ENCODE measurements at regions not wholly inside any gene's neighbourhood (a gene's known extent, or its start where the extent isn't known, plus 50 kb on each side); places are given as distances from the start of the nearest gene placed in this dataset.

DNA sequence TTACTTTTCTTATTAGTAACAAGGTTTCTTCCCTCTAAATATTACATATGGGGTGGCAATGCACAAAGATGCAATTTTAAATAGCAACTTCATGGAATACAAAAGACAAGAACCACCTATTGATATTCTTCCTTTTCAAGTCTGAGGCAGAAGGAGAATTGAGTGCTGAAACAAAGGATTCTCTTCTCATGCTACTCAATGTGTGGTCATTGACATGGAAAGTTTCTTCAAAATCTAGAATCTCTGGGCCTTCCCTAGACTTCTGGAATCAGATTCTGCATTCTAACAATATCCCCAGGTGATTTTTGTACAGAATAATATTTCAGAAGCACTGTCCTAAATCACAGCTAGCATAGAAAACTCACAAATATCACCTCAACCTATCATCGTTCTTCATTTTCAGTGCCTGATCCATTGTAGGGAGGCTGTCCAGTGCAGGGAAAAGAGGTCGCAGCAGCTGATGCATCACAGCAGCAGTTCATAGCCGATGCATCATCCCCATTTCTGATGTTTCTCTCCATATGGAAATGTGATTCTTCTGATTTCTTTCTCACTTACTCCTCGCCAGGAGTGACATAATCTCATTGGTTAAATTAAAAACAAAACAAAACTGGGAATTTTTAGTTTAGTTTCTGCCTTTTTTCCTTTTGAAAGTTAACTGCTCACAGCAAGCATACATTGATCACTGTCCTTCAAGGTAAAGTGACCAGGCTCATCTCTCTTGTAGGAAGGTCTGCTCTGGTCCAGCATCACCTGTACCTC lies 139.5 kb upstream of the FAM83B start (continued):
- TF ChIP-seq, protein P1, sequence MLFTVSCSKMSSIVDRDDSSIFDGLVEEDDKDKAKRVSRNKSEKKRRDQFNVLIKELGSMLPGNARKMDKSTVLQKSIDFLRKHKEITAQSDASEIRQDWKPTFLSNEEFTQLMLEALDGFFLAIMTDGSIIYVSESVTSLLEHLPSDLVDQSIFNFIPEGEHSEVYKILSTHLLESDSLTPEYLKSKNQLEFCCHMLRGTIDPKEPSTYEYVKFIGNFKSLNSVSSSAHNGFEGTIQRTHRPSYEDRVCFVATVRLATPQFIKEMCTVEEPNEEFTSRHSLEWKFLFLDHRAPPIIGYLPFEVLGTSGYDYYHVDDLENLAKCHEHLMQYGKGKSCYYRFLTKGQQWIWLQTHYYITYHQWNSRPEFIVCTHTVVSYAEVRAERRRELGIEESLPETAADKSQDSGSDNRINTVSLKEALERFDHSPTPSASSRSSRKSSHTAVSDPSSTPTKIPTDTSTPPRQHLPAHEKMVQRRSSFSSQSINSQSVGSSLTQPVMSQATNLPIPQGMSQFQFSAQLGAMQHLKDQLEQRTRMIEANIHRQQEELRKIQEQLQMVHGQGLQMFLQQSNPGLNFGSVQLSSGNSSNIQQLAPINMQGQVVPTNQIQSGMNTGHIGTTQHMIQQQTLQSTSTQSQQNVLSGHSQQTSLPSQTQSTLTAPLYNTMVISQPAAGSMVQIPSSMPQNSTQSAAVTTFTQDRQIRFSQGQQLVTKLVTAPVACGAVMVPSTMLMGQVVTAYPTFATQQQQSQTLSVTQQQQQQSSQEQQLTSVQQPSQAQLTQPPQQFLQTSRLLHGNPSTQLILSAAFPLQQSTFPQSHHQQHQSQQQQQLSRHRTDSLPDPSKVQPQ (CRISPR knock-in tag; IDR thresholded peaks at IDR 0.05; ENCODE audit: borderline replicate concordance): no peak
- TF ChIP-seq, protein P2, sequence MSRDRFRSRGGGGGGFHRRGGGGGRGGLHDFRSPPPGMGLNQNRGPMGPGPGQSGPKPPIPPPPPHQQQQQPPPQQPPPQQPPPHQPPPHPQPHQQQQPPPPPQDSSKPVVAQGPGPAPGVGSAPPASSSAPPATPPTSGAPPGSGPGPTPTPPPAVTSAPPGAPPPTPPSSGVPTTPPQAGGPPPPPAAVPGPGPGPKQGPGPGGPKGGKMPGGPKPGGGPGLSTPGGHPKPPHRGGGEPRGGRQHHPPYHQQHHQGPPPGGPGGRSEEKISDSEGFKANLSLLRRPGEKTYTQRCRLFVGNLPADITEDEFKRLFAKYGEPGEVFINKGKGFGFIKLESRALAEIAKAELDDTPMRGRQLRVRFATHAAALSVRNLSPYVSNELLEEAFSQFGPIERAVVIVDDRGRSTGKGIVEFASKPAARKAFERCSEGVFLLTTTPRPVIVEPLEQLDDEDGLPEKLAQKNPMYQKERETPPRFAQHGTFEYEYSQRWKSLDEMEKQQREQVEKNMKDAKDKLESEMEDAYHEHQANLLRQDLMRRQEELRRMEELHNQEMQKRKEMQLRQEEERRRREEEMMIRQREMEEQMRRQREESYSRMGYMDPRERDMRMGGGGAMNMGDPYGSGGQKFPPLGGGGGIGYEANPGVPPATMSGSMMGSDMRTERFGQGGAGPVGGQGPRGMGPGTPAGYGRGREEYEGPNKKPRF (IDR thresholded peaks at IDR 0.05; ENCODE audit: low read depth, low read length): no peak
- TF ChIP-seq ADNP (tag; IDR thresholded peaks at IDR 0.05): no peak
- no peak for TF ChIP-seq FOXK2 (conservative IDR thresholded peaks at IDR 0.05 in 1 of 2, IDR thresholded peaks at IDR 0.05 in 1 of 2; ENCODE audit: low read depth in 2 of 2)

DNA sequence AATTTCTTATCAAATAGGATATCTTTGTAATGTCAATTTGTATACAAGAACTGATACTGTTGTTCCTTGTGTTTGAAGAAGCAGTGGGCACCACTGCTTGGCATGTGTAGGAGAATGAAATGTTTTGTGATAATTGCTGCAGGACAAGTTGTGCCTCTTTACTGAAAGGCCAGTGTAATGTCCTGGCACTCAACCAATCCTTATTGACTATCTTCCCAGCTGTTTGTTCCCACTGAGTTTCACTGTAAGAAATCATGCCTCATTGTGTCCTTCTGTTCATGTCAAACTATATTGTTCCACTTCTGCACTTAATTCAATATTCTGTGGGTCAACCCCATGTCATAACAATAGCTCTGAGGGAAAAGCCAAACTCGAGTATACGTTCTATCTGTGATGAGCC lies 136.1 kb upstream of the FAM83B start:
- ChIA-PET POLR2A (no interaction called here), CTCF (ENCODE audit: low intra/inter-chr PET ratio) (no interaction called here)
- Histone ChIP-seq H3K9me3 (replicated peaks; ENCODE audit: control insufficient read depth, insufficient read depth, low read depth, low read length) (no peaks in the 10 kb centered on the region), H3K4me2 (ENCODE audit: insufficient read depth, low read length) (no peak overlapping the region), H4K20me1 (replicated peaks; ENCODE audit: control insufficient read depth, insufficient read depth, low read length) (no peaks in the 10 kb centered on the region), H3K9ac (ENCODE audit: insufficient read depth in 1 of 2, low read depth in 2 of 2, low read length in 2 of 2) (no peak overlapping the region), H3K36me3 (ENCODE audit: control insufficient read depth, insufficient read depth, low read length) (no peaks in the 10 kb centered on the region), H3K27ac (ENCODE audit: extremely low read depth, low read depth, low read length) (no peak overlapping the region), H3K4me3 (no peak overlapping the region), H2AFZ (ENCODE audit: low read depth, low read length) (no peak overlapping the region), H3K4me1 (replicated peaks in 1 of 2; ENCODE audit: control insufficient read depth in 2 of 2, insufficient read depth in 2 of 2, low read length in 2 of 2) (no peaks in the 10 kb centered on the region), H3K79me2 (ENCODE audit: control insufficient read depth, insufficient read depth, low read length) (no peaks in the 10 kb centered on the region), H3K27me3 (ENCODE audit: control insufficient read depth in 2 of 2, insufficient read depth in 2 of 2, low read length in 2 of 2) (no peaks in the 10 kb centered on the region), H3K9me1 (ENCODE audit: control insufficient read depth, insufficient read depth, low read length) (no peaks in the 10 kb centered on the region)
- no peak for FAIRE-seq
- no peak for ATAC-seq
- in situ Hi-C loops (cut with MboI) (no loop called here), intact Hi-C loops (cut with micrococcal nuclease) (no loop called here)
- 0% methylated on average over 2 of the region's 2 CpGs for WGBS (ENCODE audit: insufficient coverage, low coverage, missing lambda C conversion rate)
- DNase-seq (ENCODE audit: extremely low read depth in 1 of 4, low spot score in 3 of 4): no peak
- no TSS peak for BruUV-seq (replicated peaks)
- TF ChIP-seq HDAC3 (IDR thresholded peaks at IDR 0.05; ENCODE audit: borderline replicate concordance, partially characterized antibody) (no peak), RBM17 (IDR thresholded peaks at IDR 0.05; ENCODE audit: borderline replicate concordance, low read depth, low read length) (no peak), FOXK2 (conservative IDR thresholded peaks at IDR 0.05 in 1 of 2, IDR thresholded peaks at IDR 0.05 in 1 of 2; ENCODE audit: low read depth in 2 of 2) (no peak), ZNF586 (CRISPR knock-in tag; conservative IDR thresholded peaks at IDR 0.05) (no peak), ELF1 (tag; IDR thresholded peaks at IDR 0.05) (no peak), HIVEP1 (CRISPR knock-in tag; IDR thresholded peaks at IDR 0.05) (no peak), GATAD2A (IDR thresholded peaks at IDR 0.05) (no peak), NFIX (CRISPR knock-in tag; IDR thresholded peaks at IDR 0.05; ENCODE audit: low read depth) (no peak), SMAD4 (CRISPR knock-in tag; conservative IDR thresholded peaks at IDR 0.05) (no peak), PHTF2 (CRISPR knock-in tag; IDR thresholded peaks at IDR 0.05) (no peak)
